SK-N-SH (cell line): ENCODE measurements at regions not wholly inside any gene's neighbourhood (a gene's known extent, or its start where the extent isn't known, plus 50 kb on each side); places are given as distances from the start of the nearest gene placed in this dataset.

Source experiments
- CTCF ChIA-PET: fragments of 300-600, 350-600 bp; formaldehyde crosslinking; extraction: SDS; loops from one replicate; lab custom pipeline; 2021; lab: Yijun Ruan, JAX
- POLR2A ChIA-PET: fragments of 350-600 bp; sonication (Branson Sonifier 250); formaldehyde crosslinking; extraction: SDS; loops from one replicate; lab custom pipeline; 2020; ENCODE audit warnings: antibody characterized with exemption, inconsistent platforms; lab: Yijun Ruan, JAX
- DNase-seq: peaks from one replicate; pipeline ENCODE4 v3.0.0; 2012
- H2AFZ ChIP-seq: fragments of 200-600 bp; sonication (generic); 2 replicates; pipeline ENCODE4 v1.8.1; 2016; ENCODE audit warnings: antibody characterized with exemption, mild to moderate bottlenecking, low read depth
- H3F3A ChIP-seq: fragments of 200-600 bp; sonication (generic); replicated peaks from 2 replicates; pipeline ENCODE3; 2016; ENCODE audit warnings: antibody characterized with exemption, mild to moderate bottlenecking; ENCODE audit not compliant: insufficient read depth
- H3K27ac ChIP-seq, 2 experiments: fragments of 200-500 bp in 1 of 2; fragments of 200-600 bp in 1 of 2; sonication (Bioruptor generic) in 1 of 2; sonication (generic), shearing (Covaris generic) in 1 of 2; 2 replicates each; pipeline versions ENCODE4 v1.5.1 to v1.6.1; 2014 to 2016; ENCODE audit warnings: low read depth in 2 of 2, inconsistent platforms in 1 of 2, low read length in 1 of 2, mild to moderate bottlenecking in 1 of 2, mixed read lengths in 1 of 2
- H3K27me3 ChIP-seq: fragments of 200-600 bp; sonication (generic), shearing (Covaris generic); 2 replicates; pipeline ENCODE4 v1.6.1; 2016; ENCODE audit warnings: mixed run types; ENCODE audit not compliant: insufficient read depth
- H3K36me3 ChIP-seq, 2 experiments: fragments of 200-500 bp in 1 of 2; fragments of 200-600 bp in 1 of 2; sonication (Bioruptor generic) in 1 of 2; sonication (generic) in 1 of 2; replicated peaks in 1 of 2; 2 replicates each; pipeline versions ENCODE3 to v1.5.1; 2014 to 2016; ENCODE audit warnings: low read length in 1 of 2, mild to moderate bottlenecking in 1 of 2; ENCODE audit not compliant: insufficient read depth in 2 of 2, control insufficient read depth in 1 of 2
- H3K4me1 ChIP-seq, 2 experiments: fragments of 200-500 bp in 1 of 2; fragments of 200-600 bp in 1 of 2; sonication (Bioruptor generic) in 1 of 2; sonication (generic), shearing (Covaris generic) in 1 of 2; 2 replicates each; pipeline versions ENCODE4 v1.5.1 to v1.6.1; 2014 to 2016; ENCODE audit warnings: low read depth in 1 of 2, low read length in 1 of 2, mixed run types in 1 of 2; ENCODE audit not compliant: insufficient read depth in 2 of 2, control insufficient read depth in 1 of 2
- H3K4me2 ChIP-seq: fragments of 200-600 bp; sonication (generic), shearing (Covaris generic); 2 replicates; pipeline ENCODE4 v1.6.1; 2017; ENCODE audit warnings: mixed run types
- H3K4me3 ChIP-seq, 2 experiments: fragments of 200-500 bp in 1 of 2; fragments of 200-600 bp in 1 of 2; sonication (Bioruptor generic) in 1 of 2; sonication (generic), shearing (Covaris generic) in 1 of 2; 2 replicates each; pipeline versions ENCODE4 v1.5.1 to v1.8.1; 2014 to 2016; ENCODE audit warnings: low read depth in 2 of 2, inconsistent platforms in 1 of 2, low read length in 1 of 2, mild to moderate bottlenecking in 1 of 2, mixed read lengths in 1 of 2, moderate library complexity in 1 of 2
- H3K79me2 ChIP-seq: fragments of 200-600 bp; sonication (generic); 2 replicates; pipeline ENCODE4 v1.8.1; 2017; ENCODE audit warnings: mild to moderate bottlenecking; ENCODE audit not compliant: insufficient read depth
- H3K9ac ChIP-seq: fragments of 200-600 bp; sonication (generic); 2 replicates; pipeline ENCODE4 v1.6.1; 2017; ENCODE audit warnings: mixed run types
- H3K9me2 ChIP-seq: fragments of 200-600 bp; sonication (generic); 2 replicates; pipeline ENCODE4 v1.6.1; 2017; ENCODE audit warnings: mixed run types
- H3K9me3 ChIP-seq: fragments of 200-600 bp; sonication (generic); 2 replicates; pipeline ENCODE4 v1.6.1; 2017; ENCODE audit warnings: mixed run types, mild to moderate bottlenecking, moderate library complexity
- H4K20me1 ChIP-seq: fragments of 200-600 bp; sonication (generic); 2 replicates; pipeline ENCODE4 v1.6.1; 2017; ENCODE audit warnings: mild to moderate bottlenecking, mixed run types; ENCODE audit not compliant: insufficient read depth
- CHD2 ChIP-seq: fragments of 150-350 bp; IDR thresholded peaks from 2 replicates; pipeline ENCODE4 v1.6.1; 2018; ENCODE audit warnings: low read length; ENCODE audit not compliant: partially characterized antibody
- EP300 ChIP-seq, 2 experiments: IDR thresholded peaks; 2 replicates each; pipeline versions ENCODE4 v1.4.0 to v1.6.1; 2012; ENCODE audit warnings: borderline replicate concordance in 1 of 2, low read depth in 1 of 2, low read length in 1 of 2
- EZH2phosphoT487 ChIP-seq: fragments of 200-600 bp; sonication (generic); IDR thresholded peaks from 2 replicates; pipeline ENCODE4 v1.6.1; 2017; ENCODE audit warnings: low read depth, mixed run types, mild to moderate bottlenecking, antibody characterized with exemption, moderate library complexity, borderline replicate concordance
- FOSL2 ChIP-seq: IDR thresholded peaks from 2 replicates; pipeline ENCODE4 v1.4.0; 2012; ENCODE audit warnings: low read depth, mild to moderate bottlenecking, moderate library complexity, borderline replicate concordance
- FOXJ3 ChIP-seq: sonication (generic); formaldehyde crosslinking; IDR thresholded peaks from 2 replicates; pipeline ENCODE4 v1.5.1; 2020; ENCODE audit warnings: mild to moderate bottlenecking, missing genetic modification reagents
- GABPA ChIP-seq: IDR thresholded peaks from 2 replicates; pipeline ENCODE4 v1.4.0; 2012; ENCODE audit warnings: low read depth, mild to moderate bottlenecking
- IRF3 ChIP-seq: fragments of 150-350 bp; IDR thresholded peaks from 2 replicates; pipeline ENCODE4 v1.6.1; 2016; ENCODE audit warnings: mild to moderate bottlenecking, low read depth, low read length
- JUND ChIP-seq: IDR thresholded peaks from 2 replicates; pipeline ENCODE4 v1.4.0; 2012
- NRF1 ChIP-seq: IDR thresholded peaks from 2 replicates; pipeline ENCODE4 v1.6.1; 2012; ENCODE audit warnings: low read depth, mild to moderate bottlenecking, low read length
- PBX3 ChIP-seq: IDR thresholded peaks from 2 replicates; pipeline ENCODE4; 2012
- RAD21 ChIP-seq: IDR thresholded peaks from 2 replicates; pipeline ENCODE4 v1.6.1; 2012; ENCODE audit warnings: mild to moderate bottlenecking, low read length
- REST ChIP-seq: IDR thresholded peaks from 2 replicates; pipeline ENCODE4 v1.6.1; 2012; ENCODE audit warnings: mild to moderate bottlenecking, low read depth, low read length, moderate library complexity
- RFX5 ChIP-seq: IDR thresholded peaks from 2 replicates; pipeline ENCODE4 v1.6.1; 2012; ENCODE audit warnings: mild to moderate bottlenecking, improper control_type of control experiment, low read length
- SIN3A ChIP-seq: IDR thresholded peaks from 2 replicates; pipeline ENCODE4 v1.6.1; 2012; ENCODE audit warnings: low read depth, mild to moderate bottlenecking, low read length, moderate library complexity, borderline replicate concordance
- SMC3 ChIP-seq: IDR thresholded peaks from 2 replicates; pipeline ENCODE4 v1.6.1; 2012; ENCODE audit warnings: low read depth, low read length, improper control_type of control experiment
- TCF12 ChIP-seq: IDR thresholded peaks from 2 replicates; pipeline ENCODE4 v1.4.0; 2012
- whole genome bisulfite sequencing: methylation state at CpG from one replicate; pipeline ENCODE4 v1.1.6; 2017; ENCODE audit warnings: low lambda C conversion rate; 5-methylcytosine and 5-hydroxymethylcytosine counted together
- TF ChIP-seq, protein P1 (sequence below): IDR thresholded peaks from 2 replicates; pipeline ENCODE4 v1.4.0; 2012; ENCODE audit warnings: low read depth

GRCh38 chr2:37782155-37782673 is 110.8 kb upstream of the CDC42EP3 start:
- H3F3A ChIP-seq: peaks cover 31% of the 10 kb centered on the region
- no peaks in the 10 kb centered on the region for H4K20me1 ChIP-seq
- no peak overlapping the region for H3K9ac ChIP-seq
- H3K4me3 ChIP-seq: no peak overlapping the region
- DNase-seq: no peak
- peak overlapping the region; percentile 75 to 82; a peak in 3 of 4 replicates for H3K27ac ChIP-seq
- no peaks in the 10 kb centered on the region for H3K9me3 ChIP-seq
- CTCF ChIA-PET: interaction anchor here (0.8 to 1.8 kb wide), 5 partner anchors 16 to 386 kb away, joined by 3 to 6 read pairs (median 3); no protein-coding TSS in a partner anchor
- no peak overlapping the region for H3K4me2 ChIP-seq
- WGBS: 96% methylated on average over 8 of the region's 8 CpGs
- H3K4me1 ChIP-seq: peaks cover 15 to 45% of the 10 kb centered on the region in 2 experiments; a peak in 3 of 4 replicates
- POLR2A ChIA-PET: no interaction called here
- 0 out of 2 replicates have a peak overlapping the region, but pooled peaks have one; percentile 0 for H2AFZ ChIP-seq
- no peaks in the 10 kb centered on the region for H3K27me3 ChIP-seq
- H3K9me2 ChIP-seq: no peaks in the 10 kb centered on the region
- no peaks in the 10 kb centered on the region for H3K36me3 ChIP-seq
- TF ChIP-seq JUND (no peak), GABPA (no peak), NRF1 (no peak), SIN3A (no peak), RAD21 (no peak), CHD2 (no peak)
- H3K79me2 ChIP-seq: no peaks in the 10 kb centered on the region

GRCh38 chr2:37782721-37783371 is 111.4 kb upstream of the CDC42EP3 start:
- H3K4me1 ChIP-seq: peaks cover 15 to 39% of the 10 kb centered on the region in 2 experiments; a peak in 3 of 4 replicates
- ChIA-PET CTCF (interaction anchor here (1.1 to 1.2 kb wide), 4 partner anchors 10 to 387 kb away, joined by 3 read pairs; no protein-coding TSS in a partner anchor), POLR2A (no interaction called here)
- no peaks in the 10 kb centered on the region for H3K9me2 ChIP-seq
- TF ChIP-seq SMC3 (no peak), FOXJ3 (no peak), RFX5 (no peak), NRF1 (no peak), TCF12 (no peak), PBX3 (no peak), EP300 (IDR thresholded peaks at IDR 0.05; ENCODE audit: borderline replicate concordance in 1 of 2, low read depth in 1 of 2, low read length in 1 of 2) (no peak), FOSL2 (no peak), GABPA (no peak), IRF3 (no peak), RAD21 (no peak), EZH2phosphoT487 (no peak), REST (no peak)
- TF ChIP-seq, protein P1, sequence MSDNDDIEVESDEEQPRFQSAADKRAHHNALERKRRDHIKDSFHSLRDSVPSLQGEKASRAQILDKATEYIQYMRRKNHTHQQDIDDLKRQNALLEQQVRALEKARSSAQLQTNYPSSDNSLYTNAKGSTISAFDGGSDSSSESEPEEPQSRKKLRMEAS: no peak
- 87% methylated on average over 10 of the region's 10 CpGs for WGBS
- no peaks in the 10 kb centered on the region for H3K36me3 ChIP-seq
- no peaks in the 10 kb centered on the region for H4K20me1 ChIP-seq
- no peak overlapping the region for H3K4me3 ChIP-seq
- H3K9ac ChIP-seq: no peak overlapping the region
- DNase-seq: no peak
- H3F3A ChIP-seq: peaks cover 29% of the 10 kb centered on the region
- H3K4me2 ChIP-seq: no peak overlapping the region
- H3K79me2 ChIP-seq: no peaks in the 10 kb centered on the region
- H2AFZ ChIP-seq: 0 out of 2 replicates have a peak overlapping the region, but pooled peaks have one; percentile 0
- no peaks in the 10 kb centered on the region for H3K27me3 ChIP-seq
- H3K27ac ChIP-seq: peak overlapping the region; percentile 75 to 82
- H3K9me3 ChIP-seq: no peaks in the 10 kb centered on the region
